Right ventricle myocardium superior (tissue), 1 donor: ENCODE measurements at regions not wholly inside any gene's neighbourhood (a gene's known extent, or its start where the extent isn't known, plus 50 kb on each side); places are given as distances from the start of the nearest gene placed in this dataset.

Source experiments
- ATAC-seq: fragments of 200-7000 bp; cut with Tn5 transposase; one replicate; pipeline ENCODE4 v1.9.1; 2020; ENCODE audit warnings: mild to moderate bottlenecking; ENCODE audit not compliant: poor library complexity
- DNase-seq: peaks from one replicate; pipeline ENCODE4 v3.0.0-alpha.2; 2020
- intact Hi-C: fragments of 100-400 bp; cut with DNase I; formaldehyde crosslinking; loops from one replicate; pipeline ENCODE4 v1.11.2; 2022
- donor health status: DM: no; HTN: yes; CAD: no; lungs with severe emphysema.

GRCh38 chr3:144394032-144394431 is 422.4 kb downstream of the DIPK2A start:
- ATAC-seq (no peak), DNase-seq (no peak)
- intact Hi-C loops: no loop called here

GRCh38 chr3:144402430-144402829 is 430.8 kb downstream of the DIPK2A start:
- ATAC-seq (no peak), DNase-seq (no peak)
- intact Hi-C loops: no loop called here

GRCh38 chr3:144403040-144403457 is 431.4 kb downstream of the DIPK2A start:
- intact Hi-C loops: no loop called here
- DNase-seq (no peak), ATAC-seq (no peak)

- ATAC-seq (no peak), DNase-seq (no peak)
- intact Hi-C loops: no loop called here
These were observed 435.7 kb downstream of the DIPK2A start for GRCh38 chr3:144407335-144407734.

- DNase-seq: no peak
- intact Hi-C loops: no loop called here
- ATAC-seq: no peak
These were observed 437.7 kb downstream of the DIPK2A start for GRCh38 chr3:144409319-144409718.

GRCh38 chr3:144413068-144413467 is 441.4 kb downstream of the DIPK2A start:
- DNase-seq (no peak), ATAC-seq (no peak)
- intact Hi-C loops: no loop called here

- DNase-seq: no peak
- ATAC-seq: no peak
- intact Hi-C loops: no loop called here
These were observed 443.9 kb downstream of the DIPK2A start for GRCh38 chr3:144415492-144415891.

GRCh38 chr3:144424606-144425005 is 453.0 kb downstream of the DIPK2A start:
- ATAC-seq (no peak), DNase-seq (no peak)
- intact Hi-C loops: no loop called here

- intact Hi-C loops: no loop called here
- DNase-seq: no peak
- no peak for ATAC-seq
These were observed 454.7 kb downstream of the DIPK2A start for GRCh38 chr3:144426366-144426765.

- intact Hi-C loops: no loop called here
- ATAC-seq (no peak), DNase-seq (no peak)
These were observed 455.3 kb downstream of the DIPK2A start for GRCh38 chr3:144426967-144427366.

- no peak for ATAC-seq
- no peak for DNase-seq
- intact Hi-C loops: no loop called here
These were observed 458.1 kb downstream of the DIPK2A start for GRCh38 chr3:144429719-144430121.

GRCh38 chr3:144431134-144431533 is 459.5 kb downstream of the DIPK2A start:
- intact Hi-C loops: no loop called here
- ATAC-seq: no peak
- DNase-seq: no peak

GRCh38 chr3:144433006-144433405 is 461.4 kb downstream of the DIPK2A start:
- ATAC-seq (no peak), DNase-seq (no peak)
- intact Hi-C loops: no loop called here

GRCh38 chr3:144437989-144438388 is 466.4 kb downstream of the DIPK2A start:
- intact Hi-C loops: no loop called here
- no peak for ATAC-seq

GRCh38 chr3:144444061-144444460 is 472.4 kb downstream of the DIPK2A start:
- no peak for DNase-seq
- intact Hi-C loops: no loop called here

More at GRCh38 chr3:144437989-144438388, 466.4 kb downstream of the DIPK2A start:
- DNase-seq: no peak

GRCh38 chr3:144444546-144444945 is 472.9 kb downstream of the DIPK2A start:
- DNase-seq (no peak), ATAC-seq (no peak)
- intact Hi-C loops: no loop called here

More at GRCh38 chr3:144444061-144444460, 472.4 kb downstream of the DIPK2A start:
- no peak for ATAC-seq

- intact Hi-C loops: no loop called here
- ATAC-seq (no peak), DNase-seq (no peak)
These were observed 484.3 kb downstream of the DIPK2A start for GRCh38 chr3:144455841-144456440.

- DNase-seq: no peak
- ATAC-seq: no peak
- intact Hi-C loops: no loop called here
These were observed 486.1 kb downstream of the DIPK2A start for GRCh38 chr3:144457758-144458157.

GRCh38 chr3:144458283-144458682 is 486.7 kb downstream of the DIPK2A start:
- DNase-seq (no peak), ATAC-seq (no peak)
- intact Hi-C loops: no loop called here

- DNase-seq (no peak), ATAC-seq (no peak)
- intact Hi-C loops: no loop called here
These were observed 490.7 kb downstream of the DIPK2A start for GRCh38 chr3:144462337-144462736.

GRCh38 chr3:144463911-144464310 is 492.3 kb downstream of the DIPK2A start:
- no peak for ATAC-seq
- intact Hi-C loops: no loop called here

More at GRCh38 chr3:144463911-144464310, 492.3 kb downstream of the DIPK2A start:
- no peak for DNase-seq
